K562 (cell line): ENCODE measurements at regions not wholly inside any gene's neighbourhood (a gene's known extent, or its start where the extent isn't known, plus 50 kb on each side); places are given as distances from the start of the nearest gene placed in this dataset.

ENCODE experiments used
- ATAC-seq: fragments of 200-7000 bp; cut with Tn5 transposase; 3 replicates; pipeline ENCODE4 v1.9.1; 2020; ENCODE audit warnings: moderate library complexity
- BruUV-seq: library from RNA; stranded (reverse); fragments of 400-500 nt; replicated peaks from 2 replicates; lab custom pipeline; 2021; lab: Mats Ljungman, UMichigan
- CTCF ChIA-PET: fragments of 300-600 bp; formaldehyde crosslinking; extraction: SDS; loops from one replicate; lab custom pipeline; 2021; ENCODE audit warnings: low intra/inter-chr PET ratio; lab: Yijun Ruan, JAX
- POLR2A ChIA-PET: fragments of 300-600, 350-650 bp; sonication (Branson Sonifier 250); formaldehyde crosslinking; extraction: SDS; loops from one replicate; lab custom pipeline; 2021; ENCODE audit warnings: antibody characterized with exemption, inconsistent platforms; lab: Yijun Ruan, JAX
- DNase-seq, 4 experiments: peaks; one replicate each; pipeline versions ENCODE4 v3.0.0 to v3.0.0-alpha.2; 2011 to 2018; ENCODE audit warnings: low spot score in 3 of 4, mixed read lengths in 3 of 4; ENCODE audit errors: extremely low read depth in 1 of 4
- FAIRE-seq: peaks from 2 replicates; lab custom pipeline; 2011; peaks lifted over from hg19 to GRCh38; lab: Jason Lieb, UNC
- H2AFZ ChIP-seq: 2 replicates; pipeline ENCODE4 v1.6.0; 2011; ENCODE audit warnings: low read depth, low read length, control low read depth, inconsistent platforms
- H3K27ac ChIP-seq: fragments of 200-600 bp; 3 replicates; pipeline ENCODE4 v1.8.0; 2011; ENCODE audit warnings: low read depth, mild to moderate bottlenecking, control low read depth, inconsistent platforms, low read length, moderate library complexity, mixed read lengths; ENCODE audit errors: extremely low read depth
- H3K27me3 ChIP-seq, 2 experiments: fragments of 300-600 bp in 1 of 2; 2 replicates in 1 of 2; 3 replicates in 1 of 2; pipeline versions ENCODE4 v1.6.0 to v1.8.0; 2011; ENCODE audit warnings: inconsistent platforms in 2 of 2, low read length in 2 of 2, mild to moderate bottlenecking in 1 of 2, mixed read lengths in 1 of 2, moderate library complexity in 1 of 2; ENCODE audit not compliant: control insufficient read depth in 2 of 2, insufficient read depth in 2 of 2
- H3K36me3 ChIP-seq: fragments of 300-600 bp; 3 replicates; pipeline ENCODE4 v1.8.0; 2011; ENCODE audit warnings: mild to moderate bottlenecking, low read length, inconsistent platforms; ENCODE audit not compliant: control insufficient read depth, insufficient read depth
- H3K4me1 ChIP-seq, 2 experiments: fragments of 200-600 bp in 1 of 2; replicated peaks in 1 of 2; 2 replicates in 1 of 2; 3 replicates in 1 of 2; pipeline versions ENCODE4 v1.5.1 to v1.8.0; 2011; ENCODE audit warnings: inconsistent platforms in 2 of 2, low read length in 2 of 2, mild to moderate bottlenecking in 1 of 2, mixed read lengths in 1 of 2, moderate library complexity in 1 of 2; ENCODE audit not compliant: control insufficient read depth in 2 of 2, insufficient read depth in 2 of 2
- H3K4me2 ChIP-seq: 2 replicates; pipeline ENCODE4 v1.6.1; 2011; ENCODE audit warnings: low read length, control low read depth, inconsistent platforms, mixed read lengths; ENCODE audit not compliant: insufficient read depth
- H3K4me3 ChIP-seq: fragments of 200-600 bp; sonication (generic), shearing (Covaris generic); 2 replicates; pipeline ENCODE4 v1.5.1; 2016; ENCODE audit warnings: control low read depth, inconsistent platforms
- H3K79me2 ChIP-seq: fragments of 200-600 bp; 3 replicates; pipeline ENCODE4 v1.8.0; 2011; ENCODE audit warnings: low read length, inconsistent platforms; ENCODE audit not compliant: control insufficient read depth, insufficient read depth
- H3K9ac ChIP-seq, 2 experiments: 2 replicates each; pipeline versions ENCODE4 v1.6.0 to v1.6.1; 2011; ENCODE audit warnings: low read depth in 2 of 2, low read length in 2 of 2, control low read depth in 1 of 2, inconsistent platforms in 1 of 2, mild to moderate bottlenecking in 1 of 2, mixed read lengths in 1 of 2; ENCODE audit not compliant: insufficient read depth in 1 of 2
- H3K9me1 ChIP-seq: one replicate; pipeline ENCODE4 v1.6.0; 2011; ENCODE audit warnings: inconsistent platforms, mild to moderate bottlenecking, low read length, moderate library complexity; ENCODE audit not compliant: control insufficient read depth, insufficient read depth
- H3K9me3 ChIP-seq: replicated peaks from 2 replicates; pipeline ENCODE4 v1.5.1; 2011; ENCODE audit warnings: low read depth, low read length, inconsistent platforms; ENCODE audit not compliant: control insufficient read depth, insufficient read depth
- H4K20me1 ChIP-seq: replicated peaks from 2 replicates; pipeline ENCODE4 v1.6.1; 2011; ENCODE audit warnings: low read length, inconsistent platforms, mixed read lengths; ENCODE audit not compliant: control insufficient read depth, insufficient read depth
- BRCA1 ChIP-seq, 2 experiments: fragments of 450-650 bp in 1 of 2; sonication (generic) in 1 of 2; formaldehyde crosslinking in 1 of 2; IDR thresholded peaks; 2 replicates each; pipeline versions ENCODE4 v1.5.0 to v1.6.1; 2017 to 2020; ENCODE audit warnings: mild to moderate bottlenecking in 1 of 2, missing genetic modification reagents in 1 of 2
- CBFA2T2 ChIP-seq: fragments of 450-650 bp; conservative IDR thresholded peaks from 2 replicates; pipeline ENCODE4 v1.6.1; 2017; ENCODE audit warnings: mild to moderate bottlenecking
- HDAC8 ChIP-seq: fragments of 450-650 bp; IDR thresholded peaks from 2 replicates; pipeline ENCODE4 v1.6.1; 2016; ENCODE audit warnings: mild to moderate bottlenecking, missing genetic modification characterization, moderate library complexity, missing compliant biosample characterization
- MCM7 ChIP-seq, 2 experiments: fragments of 450-650 bp; IDR thresholded peaks; 2 replicates each; pipeline ENCODE4 v1.6.1; 2016 to 2018
- MTA3 ChIP-seq: fragments of 450-650 bp; formaldehyde crosslinking; IDR thresholded peaks from 2 replicates; pipeline ENCODE4 v1.6.1; 2017; ENCODE audit warnings: mild to moderate bottlenecking, borderline replicate concordance
- MXI1 ChIP-seq: IDR thresholded peaks from 2 replicates; pipeline ENCODE4 v1.6.1; 2011; ENCODE audit warnings: low read depth, mild to moderate bottlenecking, improper control_type of control experiment, low read length
- RBM25 ChIP-seq: fragments of 200-400 bp; formaldehyde crosslinking; IDR thresholded peaks from 2 replicates; pipeline ENCODE4 v1.6.1; 2018; ENCODE audit warnings: low read length, low read depth, moderate library complexity; ENCODE audit not compliant: severe bottlenecking
- SAFB2 ChIP-seq: fragments of 200-400 bp; formaldehyde crosslinking; IDR thresholded peaks from 2 replicates; pipeline ENCODE4 v1.6.1; 2018; ENCODE audit warnings: borderline replicate concordance, low read length, low read depth, moderate library complexity; ENCODE audit not compliant: severe bottlenecking
- SMAD1 ChIP-seq: fragments of 150-350 bp; IDR thresholded peaks from 2 replicates; pipeline ENCODE4 v1.6.1; 2014; ENCODE audit warnings: low read length, low read depth; ENCODE audit not compliant: partially characterized antibody
- ZC3H11A ChIP-seq: IDR thresholded peaks from 2 replicates; pipeline ENCODE4 v1.6.1; 2012; ENCODE audit warnings: low read depth, low read length, improper control_type of control experiment
- ZNF696 ChIP-seq: fragments of 250-450 bp; sonication (Bioruptor Pico); conservative IDR thresholded peaks from 2 replicates; pipeline ENCODE4 v1.4.0; 2020; ENCODE audit warnings: mild to moderate bottlenecking, moderate library complexity
- WGBS: fragments of 100-300 bp; shearing (Covaris generic); methylation state at CpG from one replicate; pipeline ENCODE4 v1.1.6; 2016; ENCODE audit warnings: low coverage, mixed read lengths; ENCODE audit not compliant: insufficient coverage; ENCODE audit errors: missing lambda C conversion rate; 5-methylcytosine and 5-hydroxymethylcytosine counted together
- in situ Hi-C: fragments of 300-500 bp; cut with MboI; formaldehyde crosslinking; loops from 4 replicates; pipeline ENCODE4 v1.15.0; 2018; ENCODE audit warnings: inconsistent platforms, mixed read lengths
- intact Hi-C: fragments of 100-400 bp; cut with micrococcal nuclease; formaldehyde crosslinking; loops from 2 replicates; pipeline ENCODE4 v1.14.2; 2022
- TF ChIP-seq, protein P1 (sequence below): IDR thresholded peaks from 2 replicates; pipeline ENCODE4 v1.6.1; 2012; ENCODE audit warnings: low read depth, low read length, improper control_type of control experiment, borderline replicate concordance
- TF ChIP-seq, protein P2 (sequence below): sonication (generic); formaldehyde crosslinking; IDR thresholded peaks from 2 replicates; pipeline ENCODE4 v1.8.0; 2022; ENCODE audit warnings: mild to moderate bottlenecking, low read depth, missing genetic modification reagents
- TF ChIP-seq, protein P3 (sequence below): fragments of 150-350 bp; IDR thresholded peaks from 2 replicates; pipeline ENCODE4 v1.6.1; 2014; ENCODE audit warnings: low read depth, mild to moderate bottlenecking, low read length, borderline replicate concordance

DNA sequence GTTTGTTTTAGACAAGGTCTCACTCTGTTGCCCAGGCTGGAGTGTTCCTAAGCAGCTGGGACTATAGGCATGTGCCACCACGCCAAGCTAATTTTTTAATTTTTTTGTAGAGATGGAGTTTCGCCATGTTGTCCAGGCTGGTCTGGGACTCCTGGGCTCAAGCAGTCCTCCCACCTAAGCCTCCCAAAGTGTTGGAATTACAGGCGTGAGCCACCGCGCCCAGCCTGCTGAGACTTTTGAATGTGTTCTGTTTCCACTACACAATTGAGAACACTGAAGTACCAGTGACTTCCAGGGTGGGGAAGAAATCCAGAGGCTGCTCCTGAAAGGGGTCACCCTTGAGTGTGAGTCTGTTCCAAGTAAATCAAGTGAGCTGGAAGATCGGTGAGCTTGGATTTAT is 81.3 kb upstream of the ARMC2 start (continued):
- no peak for TF ChIP-seq RBM25
- TF ChIP-seq, all 486 proteins: peak for 0

DNA sequence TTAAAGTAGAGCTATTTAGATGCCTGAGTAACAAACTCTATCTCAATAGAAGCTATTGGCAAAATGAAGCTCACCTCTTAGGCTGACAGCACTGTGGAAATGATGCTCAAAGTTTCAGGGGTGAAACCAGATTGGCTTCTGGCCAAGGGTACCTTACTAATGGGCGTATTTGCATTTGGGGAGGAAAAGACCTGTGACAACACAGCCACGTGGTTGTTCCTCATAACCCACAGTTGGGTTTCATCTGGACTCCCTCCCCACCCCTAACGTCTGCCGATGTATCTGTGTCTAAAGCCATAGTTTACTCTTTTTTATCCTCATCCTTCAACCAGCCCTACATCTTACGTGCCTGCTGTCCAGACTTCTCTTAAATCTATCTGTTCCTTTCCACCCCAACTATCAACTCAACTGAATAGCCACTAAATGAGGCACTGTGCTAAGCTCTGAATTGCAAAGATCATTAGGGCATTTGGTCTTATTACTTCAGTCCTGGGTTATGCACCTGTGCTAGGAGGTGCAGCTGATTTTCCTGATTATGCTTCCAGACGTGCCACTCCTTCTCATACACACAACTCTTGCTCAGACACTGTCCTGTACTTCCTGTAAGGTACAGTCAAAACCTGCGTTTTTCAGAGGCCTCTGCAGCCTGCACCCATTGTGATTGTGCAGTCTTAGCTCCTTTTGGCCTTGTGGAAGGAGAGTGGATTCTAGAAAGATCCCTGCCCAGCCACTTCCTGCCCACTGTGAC is 80.6 kb upstream of the ARMC2 start:
- intact Hi-C loops (no loop called here), in situ Hi-C loops (no loop called here)
- Histone ChIP-seq H3K4me3 (no peak overlapping the region), H3K36me3 (no peaks in the 10 kb centered on the region), H3K9me3 (no peaks in the 10 kb centered on the region), H3K27ac (no peak overlapping the region), H3K9ac (no peak overlapping the region), H3K4me2 (no peak overlapping the region), H3K79me2 (no peaks in the 10 kb centered on the region), H3K27me3 (peaks cover 7 to 23% of the 10 kb centered on the region in 2 experiments; a peak in 4 of 5 replicates), H4K20me1 (no peaks in the 10 kb centered on the region), H3K4me1 (no peaks in the 10 kb centered on the region; a peak in 1 of 5 replicates), H2AFZ (no peak overlapping the region), H3K9me1 (no peaks in the 10 kb centered on the region)
- 3% methylated on average over 7 of the region's 7 CpGs for WGBS
- FAIRE-seq = no peak
- ChIA-PET CTCF (no interaction called here), POLR2A (interaction anchor here (0.6 to 2.4 kb wide), 5 partner anchors 11 to 686 kb away, joined by 3 to 9 read pairs (median 3); no protein-coding TSS in a partner anchor)
- ATAC-seq = no peak
- no peak for DNase-seq
- no TSS peak for BruUV-seq
- TF ChIP-seq CBFA2T2 (no peak), SMAD1 (no peak), MTA3 (no peak), SAFB2 (no peak), MCM7 (IDR thresholded peaks at IDR 0.05) (no peak), BRCA1 (IDR thresholded peaks at IDR 0.05) (no peak), BRCA1 (CRISPR knock-in tag; IDR thresholded peaks at IDR 0.05) (no peak), MXI1 (no peak), ZC3H11A (no peak), ZNF696 (CRISPR knock-in tag) (no peak), HDAC8 (no peak)
- TF ChIP-seq, protein P1, sequence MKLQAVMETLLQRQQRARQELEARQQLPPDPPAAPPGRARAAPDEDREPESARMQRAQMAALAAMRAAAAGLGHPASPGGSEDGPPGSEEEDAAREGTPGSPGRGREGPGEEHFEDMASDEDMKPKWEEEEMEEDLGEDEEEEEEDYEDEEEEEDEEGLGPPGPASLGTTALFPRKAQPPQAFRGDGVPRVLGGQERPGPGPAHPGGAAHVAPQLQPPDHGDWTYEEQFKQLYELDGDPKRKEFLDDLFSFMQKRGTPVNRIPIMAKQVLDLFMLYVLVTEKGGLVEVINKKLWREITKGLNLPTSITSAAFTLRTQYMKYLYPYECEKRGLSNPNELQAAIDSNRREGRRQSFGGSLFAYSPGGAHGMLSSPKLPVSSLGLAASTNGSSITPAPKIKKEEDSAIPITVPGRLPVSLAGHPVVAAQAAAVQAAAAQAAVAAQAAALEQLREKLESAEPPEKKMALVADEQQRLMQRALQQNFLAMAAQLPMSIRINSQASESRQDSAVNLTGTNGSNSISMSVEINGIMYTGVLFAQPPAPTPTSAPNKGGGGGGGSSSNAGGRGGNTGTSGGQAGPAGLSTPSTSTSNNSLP = no peak
- TF ChIP-seq, protein P2, sequence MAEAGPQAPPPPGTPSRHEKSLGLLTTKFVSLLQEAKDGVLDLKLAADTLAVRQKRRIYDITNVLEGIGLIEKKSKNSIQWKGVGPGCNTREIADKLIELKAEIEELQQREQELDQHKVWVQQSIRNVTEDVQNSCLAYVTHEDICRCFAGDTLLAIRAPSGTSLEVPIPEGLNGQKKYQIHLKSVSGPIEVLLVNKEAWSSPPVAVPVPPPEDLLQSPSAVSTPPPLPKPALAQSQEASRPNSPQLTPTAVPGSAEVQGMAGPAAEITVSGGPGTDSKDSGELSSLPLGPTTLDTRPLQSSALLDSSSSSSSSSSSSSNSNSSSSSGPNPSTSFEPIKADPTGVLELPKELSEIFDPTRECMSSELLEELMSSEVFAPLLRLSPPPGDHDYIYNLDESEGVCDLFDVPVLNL (CRISPR knock-in tag) = no peak
- TF ChIP-seq, protein P3, sequence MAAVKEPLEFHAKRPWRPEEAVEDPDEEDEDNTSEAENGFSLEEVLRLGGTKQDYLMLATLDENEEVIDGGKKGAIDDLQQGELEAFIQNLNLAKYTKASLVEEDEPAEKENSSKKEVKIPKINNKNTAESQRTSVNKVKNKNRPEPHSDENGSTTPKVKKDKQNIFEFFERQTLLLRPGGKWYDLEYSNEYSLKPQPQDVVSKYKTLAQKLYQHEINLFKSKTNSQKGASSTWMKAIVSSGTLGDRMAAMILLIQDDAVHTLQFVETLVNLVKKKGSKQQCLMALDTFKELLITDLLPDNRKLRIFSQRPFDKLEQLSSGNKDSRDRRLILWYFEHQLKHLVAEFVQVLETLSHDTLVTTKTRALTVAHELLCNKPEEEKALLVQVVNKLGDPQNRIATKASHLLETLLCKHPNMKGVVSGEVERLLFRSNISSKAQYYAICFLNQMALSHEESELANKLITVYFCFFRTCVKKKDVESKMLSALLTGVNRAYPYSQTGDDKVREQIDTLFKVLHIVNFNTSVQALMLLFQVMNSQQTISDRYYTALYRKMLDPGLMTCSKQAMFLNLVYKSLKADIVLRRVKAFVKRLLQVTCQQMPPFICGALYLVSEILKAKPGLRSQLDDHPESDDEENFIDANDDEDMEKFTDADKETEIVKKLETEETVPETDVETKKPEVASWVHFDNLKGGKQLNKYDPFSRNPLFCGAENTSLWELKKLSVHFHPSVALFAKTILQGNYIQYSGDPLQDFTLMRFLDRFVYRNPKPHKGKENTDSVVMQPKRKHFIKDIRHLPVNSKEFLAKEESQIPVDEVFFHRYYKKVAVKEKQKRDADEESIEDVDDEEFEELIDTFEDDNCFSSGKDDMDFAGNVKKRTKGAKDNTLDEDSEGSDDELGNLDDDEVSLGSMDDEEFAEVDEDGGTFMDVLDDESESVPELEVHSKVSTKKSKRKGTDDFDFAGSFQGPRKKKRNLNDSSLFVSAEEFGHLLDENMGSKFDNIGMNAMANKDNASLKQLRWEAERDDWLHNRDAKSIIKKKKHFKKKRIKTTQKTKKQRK = no peak
